GM12878 (cell line): ENCODE measurements at regions not wholly inside any gene's neighbourhood (a gene's known extent, or its start where the extent isn't known, plus 50 kb on each side); places are given as distances from the start of the nearest gene placed in this dataset.

Experiments used
- ATAC-seq: fragments of 200-7000 bp; cut with Tn5 transposase; 3 replicates; pipeline ENCODE4 v1.9.1; 2020; ENCODE audit warnings: mild to moderate bottlenecking, moderate library complexity
- BruUV-seq: library from RNA; stranded (reverse); fragments of 400-500 nt; replicated peaks from 2 replicates; lab custom pipeline; 2021; lab: Mats Ljungman, UMichigan
- CTCF ChIA-PET: fragments of 300-600 bp; sonication (Branson Sonifier 250); formaldehyde crosslinking; extraction: SDS; loops from one replicate; lab custom pipeline; 2021; ENCODE audit warnings: inconsistent platforms; lab: Yijun Ruan, JAX
- POLR2A ChIA-PET: fragments of 350-600 bp; formaldehyde crosslinking; extraction: SDS; loops from one replicate; lab custom pipeline; 2021; ENCODE audit warnings: inconsistent platforms; lab: Charles Lee
- RAD21 ChIA-PET: fragments of 300-600 bp; sonication (Branson Sonifier 250); formaldehyde crosslinking; loops from one replicate; lab custom pipeline; 2023; ENCODE audit warnings: antibody characterized with exemption; ENCODE audit not compliant: unreplicated experiment; lab: Charles Lee
- SMC1A ChIA-PET: fragments of 300-600 bp; sonication (Branson Sonifier 250); formaldehyde crosslinking; loops from one replicate; lab custom pipeline; 2023; ENCODE audit not compliant: unreplicated experiment, uncharacterized antibody; lab: Charles Lee
- DNase-seq: peaks from one replicate; pipeline ENCODE4 v3.0.0-alpha.2; 2011; ENCODE audit warnings: low read depth, low spot score
- FAIRE-seq: peaks from 3 replicates; lab custom pipeline; 2011; peaks lifted over from hg19 to GRCh38; lab: Jason Lieb, UNC
- H2AFZ ChIP-seq: 2 replicates; pipeline ENCODE4 v1.6.0; 2011; ENCODE audit warnings: low read depth, low read length, control low read depth; ENCODE audit not compliant: control insufficient read depth
- H3K27ac ChIP-seq: 2 replicates; pipeline ENCODE4 v1.5.1; 2011; ENCODE audit warnings: control low read depth; ENCODE audit not compliant: control insufficient read depth, insufficient read depth
- H3K27me3 ChIP-seq, 2 experiments: replicated peaks in 1 of 2; 2 replicates each; pipeline versions ENCODE4 v1.6.0 to v1.6.1; 2011; ENCODE audit warnings: low read length in 1 of 2; ENCODE audit not compliant: control insufficient read depth in 2 of 2, insufficient read depth in 2 of 2
- H3K36me3 ChIP-seq, 2 experiments: 2 replicates each; pipeline ENCODE4 v1.5.1; 2011; ENCODE audit warnings: low read length in 1 of 2; ENCODE audit not compliant: control insufficient read depth in 2 of 2, insufficient read depth in 2 of 2
- H3K4me1 ChIP-seq: 2 replicates; pipeline ENCODE4 v1.6.1; 2011; ENCODE audit warnings: mild to moderate bottlenecking, low read length, moderate library complexity, mixed read lengths; ENCODE audit not compliant: control insufficient read depth, insufficient read depth
- H3K4me2 ChIP-seq: 2 replicates; pipeline ENCODE4 v1.6.0; 2011; ENCODE audit warnings: control low read depth; ENCODE audit not compliant: control insufficient read depth, insufficient read depth
- H3K4me3 ChIP-seq: fragments of 200-600 bp; sonication (generic); 2 replicates; pipeline ENCODE4 v1.5.1; 2016
- H3K79me2 ChIP-seq: 2 replicates; pipeline ENCODE4 v1.6.0; 2011; ENCODE audit warnings: low read length; ENCODE audit not compliant: control insufficient read depth, insufficient read depth
- H3K9ac ChIP-seq: 2 replicates; pipeline ENCODE4 v1.8.0; 2011; ENCODE audit warnings: low read length, control low read depth, mixed read lengths; ENCODE audit not compliant: control insufficient read depth, insufficient read depth
- H3K9me3 ChIP-seq: replicated peaks from 3 replicates; pipeline ENCODE4 v1.5.1; 2011; ENCODE audit warnings: mild to moderate bottlenecking, low read length; ENCODE audit not compliant: control insufficient read depth, insufficient read depth
- H4K20me1 ChIP-seq: 2 replicates; pipeline ENCODE4 v1.6.0; 2011; ENCODE audit not compliant: control insufficient read depth, insufficient read depth
- BCL11A ChIP-seq: IDR thresholded peaks from 2 replicates; pipeline ENCODE4 v1.6.1; 2011; ENCODE audit warnings: low read depth, low read length
- BHLHE40 ChIP-seq, 2 experiments: fragments of 450-650 bp in 1 of 2; IDR thresholded peaks; 2 replicates each; pipeline ENCODE4 v1.6.1; 2011 to 2017; ENCODE audit warnings: low read depth in 2 of 2, borderline replicate concordance in 1 of 2, improper control_type of control experiment in 1 of 2, low read length in 1 of 2, mild to moderate bottlenecking in 1 of 2
- CHD4 ChIP-seq: fragments of 200-600 bp; sonication (generic); IDR thresholded peaks from 2 replicates; pipeline ENCODE4 v1.6.1; 2016; ENCODE audit warnings: mild to moderate bottlenecking
- KLF5 ChIP-seq: fragments of 450-650 bp; IDR thresholded peaks from 2 replicates; pipeline ENCODE4 v1.6.1; 2014; ENCODE audit warnings: mild to moderate bottlenecking; ENCODE audit not compliant: partially characterized antibody
- MEF2B ChIP-seq: fragments of 450-650 bp; IDR thresholded peaks from 2 replicates; pipeline ENCODE4 v1.6.1; 2018; ENCODE audit warnings: mild to moderate bottlenecking, moderate library complexity; ENCODE audit not compliant: partially characterized antibody, poor library complexity, severe bottlenecking
- NR2F1 ChIP-seq: fragments of 450-650 bp; conservative IDR thresholded peaks from 2 replicates; pipeline ENCODE4 v1.6.1; 2017; ENCODE audit warnings: mild to moderate bottlenecking
- PRDM15 ChIP-seq: fragments of 450-650 bp; formaldehyde crosslinking; IDR thresholded peaks from 2 replicates; pipeline ENCODE4 v1.4.0; 2020; ENCODE audit warnings: mild to moderate bottlenecking, moderate library complexity
- RUNX3 ChIP-seq: IDR thresholded peaks from 2 replicates; pipeline ENCODE4 v1.6.1; 2012; ENCODE audit warnings: low read length, inconsistent platforms
- SUZ12 ChIP-seq: fragments of 200-600 bp; sonication (generic); IDR thresholded peaks from one replicate; pipeline ENCODE4 v1.6.1; 2018; ENCODE audit warnings: antibody characterized with exemption, mild to moderate bottlenecking; ENCODE audit not compliant: unreplicated experiment
- TBL1XR1 ChIP-seq: IDR thresholded peaks from 2 replicates; pipeline ENCODE4 v1.6.1; 2012; ENCODE audit warnings: low read depth, low read length, improper control_type of control experiment
- ZNF592 ChIP-seq: fragments of 450-650 bp; IDR thresholded peaks from 2 replicates; pipeline ENCODE4 v1.6.1; 2017; ENCODE audit warnings: mild to moderate bottlenecking, moderate library complexity
- ZSCAN29 ChIP-seq: fragments of 450-650 bp; IDR thresholded peaks from 2 replicates; pipeline ENCODE4 v1.6.1; 2017; ENCODE audit warnings: mild to moderate bottlenecking, moderate library complexity
- WGBS: methylation state at CpG from one replicate; pipeline ENCODE4 v1.1.6; 2016; ENCODE audit warnings: low lambda C conversion rate; ENCODE audit not compliant: insufficient replicate concordance, insufficient coverage; ENCODE audit errors: missing lambda C conversion rate; 5-methylcytosine and 5-hydroxymethylcytosine counted together
- in situ Hi-C: fragments of 300-500 bp; cut with MboI; formaldehyde crosslinking; loops from 9 replicates; pipeline ENCODE4 v1.14.3; 2018; ENCODE audit warnings: mixed read lengths
- intact Hi-C: fragments of 100-400 bp; cut with micrococcal nuclease; formaldehyde crosslinking; loops from one replicate; pipeline ENCODE4 v1.14.2; 2022; ENCODE audit not compliant: unreplicated experiment
- TF ChIP-seq, protein P1 (sequence below): fragments of 450-650 bp; conservative IDR thresholded peaks from 2 replicates; pipeline ENCODE4 v1.6.1; 2017; ENCODE audit warnings: mild to moderate bottlenecking, moderate library complexity
- TF ChIP-seq, protein P2 (sequence below): IDR thresholded peaks from 2 replicates; pipeline ENCODE4 v1.6.1; 2011; ENCODE audit warnings: borderline replicate concordance, low read depth, mild to moderate bottlenecking, moderate library complexity, mixed read lengths, low read length; ENCODE audit not compliant: insufficient read depth; ENCODE audit errors: extremely low read length

DNA sequence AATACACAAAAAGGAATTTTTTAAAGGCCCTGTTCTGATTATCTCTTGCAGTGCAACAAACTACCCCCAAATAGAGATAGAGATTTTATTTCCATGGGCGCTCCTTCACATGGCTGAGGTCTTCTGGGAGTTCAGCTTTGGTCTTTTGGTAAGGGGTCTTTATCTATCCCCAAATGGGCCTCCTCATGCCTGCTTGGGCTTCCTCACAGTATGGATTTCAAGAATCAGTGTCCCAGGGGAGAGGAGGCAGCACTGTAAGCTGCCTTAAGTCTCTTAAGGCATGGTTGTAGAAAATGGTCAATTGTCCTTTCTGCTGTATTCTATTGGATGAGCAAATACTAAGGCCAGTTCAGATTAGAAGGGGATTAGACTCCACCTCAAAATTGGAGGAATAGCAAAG lies 966.2 kb downstream of the TYW1 start:
- Histone ChIP-seq H3K79me2 (no peaks in the 10 kb centered on the region), H3K9ac (no peak overlapping the region), H3K4me3 (no peak overlapping the region), H3K4me2 (no peak overlapping the region), H3K9me3 (no peaks in the 10 kb centered on the region), H3K27me3 (no peaks in the 10 kb centered on the region), H4K20me1 (no peaks in the 10 kb centered on the region), H2AFZ (no peak overlapping the region), H3K36me3 (no peaks in the 10 kb centered on the region), H3K4me1 (no peaks in the 10 kb centered on the region), H3K27ac (no peak overlapping the region)
- CTCF ChIA-PET: no interaction called here
- SMC1A ChIA-PET: no interaction called here
- no peak for DNase-seq
- intact Hi-C loops: no loop called here
- RAD21 ChIA-PET: no interaction called here
- BruUV-seq: no TSS peak
- in situ Hi-C loops: no loop called here
- POLR2A ChIA-PET: no interaction called here
- WGBS: 0% methylated on average over 1 of the region's 1 CpG
- no peak for ATAC-seq
- no peak for FAIRE-seq
- TF ChIP-seq NR2F1 (no peak), CHD4 (no peak), ZNF592 (no peak), BHLHE40 (IDR thresholded peaks at IDR 0.05; ENCODE audit: borderline replicate concordance in 1 of 2, low read depth in 2 of 2, low read length in 1 of 2) (no peak), MEF2B (no peak), TBL1XR1 (no peak), KLF5 (no peak), SUZ12 (no peak), PRDM15 (no peak), ZSCAN29 (no peak), RUNX3 (no peak), BCL11A (no peak)
- TF ChIP-seq, protein P1, sequence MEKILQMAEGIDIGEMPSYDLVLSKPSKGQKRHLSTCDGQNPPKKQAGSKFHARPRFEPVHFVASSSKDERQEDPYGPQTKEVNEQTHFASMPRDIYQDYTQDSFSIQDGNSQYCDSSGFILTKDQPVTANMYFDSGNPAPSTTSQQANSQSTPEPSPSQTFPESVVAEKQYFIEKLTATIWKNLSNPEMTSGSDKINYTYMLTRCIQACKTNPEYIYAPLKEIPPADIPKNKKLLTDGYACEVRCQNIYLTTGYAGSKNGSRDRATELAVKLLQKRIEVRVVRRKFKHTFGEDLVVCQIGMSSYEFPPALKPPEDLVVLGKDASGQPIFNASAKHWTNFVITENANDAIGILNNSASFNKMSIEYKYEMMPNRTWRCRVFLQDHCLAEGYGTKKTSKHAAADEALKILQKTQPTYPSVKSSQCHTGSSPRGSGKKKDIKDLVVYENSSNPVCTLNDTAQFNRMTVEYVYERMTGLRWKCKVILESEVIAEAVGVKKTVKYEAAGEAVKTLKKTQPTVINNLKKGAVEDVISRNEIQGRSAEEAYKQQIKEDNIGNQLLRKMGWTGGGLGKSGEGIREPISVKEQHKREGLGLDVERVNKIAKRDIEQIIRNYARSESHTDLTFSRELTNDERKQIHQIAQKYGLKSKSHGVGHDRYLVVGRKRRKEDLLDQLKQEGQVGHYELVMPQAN: no peak
- TF ChIP-seq, protein P2, sequence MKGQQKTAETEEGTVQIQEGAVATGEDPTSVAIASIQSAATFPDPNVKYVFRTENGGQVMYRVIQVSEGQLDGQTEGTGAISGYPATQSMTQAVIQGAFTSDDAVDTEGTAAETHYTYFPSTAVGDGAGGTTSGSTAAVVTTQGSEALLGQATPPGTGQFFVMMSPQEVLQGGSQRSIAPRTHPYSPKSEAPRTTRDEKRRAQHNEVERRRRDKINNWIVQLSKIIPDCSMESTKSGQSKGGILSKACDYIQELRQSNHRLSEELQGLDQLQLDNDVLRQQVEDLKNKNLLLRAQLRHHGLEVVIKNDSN: no peak
